DND-41 (cell line): ENCODE measurements at regions not wholly inside any gene's neighbourhood (a gene's known extent, or its start where the extent isn't known, plus 50 kb on each side); places are given as distances from the start of the nearest gene placed in this dataset.

Source experiments
- ATAC-seq: fragments of 200-7000 bp; cut with Tn5 transposase; 3 replicates; pipeline ENCODE4 v1.9.1; 2021; ENCODE audit warnings: low read depth; ENCODE audit not compliant: insufficient read depth
- DNase-seq: peaks from one replicate; pipeline ENCODE4 v3.0.0-alpha.2; 2020
- H2AFZ ChIP-seq: 2 replicates; pipeline ENCODE4 v1.6.0; 2012; ENCODE audit warnings: low read depth, low read length
- H3K27ac ChIP-seq: 2 replicates; pipeline ENCODE4 v1.5.1; 2012; ENCODE audit warnings: low read length, inconsistent platforms
- H3K27me3 ChIP-seq: fragments of 200-600 bp; sonication (generic); 2 replicates; pipeline ENCODE4 v1.6.0; 2012; ENCODE audit warnings: low read length, mild to moderate bottlenecking, inconsistent platforms; ENCODE audit not compliant: insufficient read depth, poor library complexity
- H3K36me3 ChIP-seq: 2 replicates; pipeline ENCODE4 v1.5.1; 2012; ENCODE audit warnings: low read length, inconsistent platforms; ENCODE audit not compliant: insufficient read depth
- H3K4me1 ChIP-seq: 2 replicates; pipeline ENCODE4 v1.5.1; 2012; ENCODE audit warnings: mild to moderate bottlenecking, low read length; ENCODE audit not compliant: insufficient read depth
- H3K4me2 ChIP-seq: 2 replicates; pipeline ENCODE4 v1.6.0; 2012; ENCODE audit warnings: mild to moderate bottlenecking, moderate library complexity, low read length, inconsistent platforms; ENCODE audit not compliant: insufficient read depth
- H3K4me3 ChIP-seq, 2 experiments: fragments of 200-600 bp in 1 of 2; shearing (Covaris generic) in 1 of 2; 2 replicates each; pipeline ENCODE4 v1.5.1; 2012 to 2016; ENCODE audit warnings: inconsistent platforms in 2 of 2, low read length in 2 of 2, mild to moderate bottlenecking in 2 of 2, low read depth in 1 of 2, moderate library complexity in 1 of 2
- H3K79me2 ChIP-seq: 2 replicates; pipeline ENCODE4 v1.6.0; 2012; ENCODE audit warnings: low read length, inconsistent platforms; ENCODE audit not compliant: insufficient read depth
- H3K9ac ChIP-seq: 2 replicates; pipeline ENCODE4 v1.6.0; 2012; ENCODE audit warnings: low read depth, mild to moderate bottlenecking, inconsistent platforms, low read length, moderate library complexity
- H3K9me3 ChIP-seq: 2 replicates; pipeline ENCODE4 v1.5.1; 2012; ENCODE audit warnings: low read length, moderate library complexity, mild to moderate bottlenecking, inconsistent platforms; ENCODE audit not compliant: insufficient read depth, severe bottlenecking
- H4K20me1 ChIP-seq: 2 replicates; pipeline ENCODE4 v1.6.0; 2012; ENCODE audit warnings: low read length; ENCODE audit not compliant: insufficient read depth
- EZH2 ChIP-seq: IDR thresholded peaks from 3 replicates; pipeline ENCODE4 v1.6.1; 2012; ENCODE audit warnings: borderline replicate concordance, low read depth, mild to moderate bottlenecking, moderate library complexity, low read length, inconsistent platforms; ENCODE audit not compliant: severe bottlenecking
- TF ChIP-seq, protein P1 (sequence below): IDR thresholded peaks from 2 replicates; pipeline ENCODE4 v1.5.1; 2012; ENCODE audit warnings: borderline replicate concordance, low read length, moderate library complexity, mild to moderate bottlenecking; ENCODE audit not compliant: poor library complexity, severe bottlenecking; ENCODE audit errors: extremely low read depth

DNA sequence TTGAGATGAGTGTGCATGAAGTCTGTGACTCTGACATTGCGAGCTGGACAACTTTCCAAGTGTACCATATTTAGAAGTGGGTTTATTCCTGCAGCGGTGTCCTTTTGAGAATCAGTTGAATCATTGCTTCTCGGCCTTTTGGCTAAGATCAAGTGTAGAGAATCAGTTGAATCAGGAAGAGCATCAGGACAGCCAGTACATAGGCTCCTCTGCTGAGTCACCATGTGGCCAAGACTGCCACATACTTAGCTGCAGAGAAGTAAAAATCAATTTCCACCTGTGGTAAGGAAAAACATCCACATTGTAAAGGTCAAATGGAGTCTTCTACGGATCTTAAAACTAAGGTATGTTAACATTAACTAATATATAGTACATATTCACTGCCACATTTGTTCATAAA lies 428.4 kb upstream of the MARCKS start:
- H3K79me2 ChIP-seq: no peaks in the 10 kb centered on the region
- H3K9me3 ChIP-seq: no peaks in the 10 kb centered on the region
- TF ChIP-seq EZH2: no peak
- TF ChIP-seq, protein P1, sequence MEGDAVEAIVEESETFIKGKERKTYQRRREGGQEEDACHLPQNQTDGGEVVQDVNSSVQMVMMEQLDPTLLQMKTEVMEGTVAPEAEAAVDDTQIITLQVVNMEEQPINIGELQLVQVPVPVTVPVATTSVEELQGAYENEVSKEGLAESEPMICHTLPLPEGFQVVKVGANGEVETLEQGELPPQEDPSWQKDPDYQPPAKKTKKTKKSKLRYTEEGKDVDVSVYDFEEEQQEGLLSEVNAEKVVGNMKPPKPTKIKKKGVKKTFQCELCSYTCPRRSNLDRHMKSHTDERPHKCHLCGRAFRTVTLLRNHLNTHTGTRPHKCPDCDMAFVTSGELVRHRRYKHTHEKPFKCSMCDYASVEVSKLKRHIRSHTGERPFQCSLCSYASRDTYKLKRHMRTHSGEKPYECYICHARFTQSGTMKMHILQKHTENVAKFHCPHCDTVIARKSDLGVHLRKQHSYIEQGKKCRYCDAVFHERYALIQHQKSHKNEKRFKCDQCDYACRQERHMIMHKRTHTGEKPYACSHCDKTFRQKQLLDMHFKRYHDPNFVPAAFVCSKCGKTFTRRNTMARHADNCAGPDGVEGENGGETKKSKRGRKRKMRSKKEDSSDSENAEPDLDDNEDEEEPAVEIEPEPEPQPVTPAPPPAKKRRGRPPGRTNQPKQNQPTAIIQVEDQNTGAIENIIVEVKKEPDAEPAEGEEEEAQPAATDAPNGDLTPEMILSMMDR: no peak
- DNase-seq (no peak), ATAC-seq (no peak)
- H3K27me3 ChIP-seq: peaks cover 2% of the 10 kb centered on the region
- no peak overlapping the region for H2AFZ ChIP-seq
- no peaks in the 10 kb centered on the region for H3K36me3 ChIP-seq
- H4K20me1 ChIP-seq: no peaks in the 10 kb centered on the region
- H3K4me2 ChIP-seq: no peak overlapping the region
- no peaks in the 10 kb centered on the region for H3K4me1 ChIP-seq
- no peak overlapping the region for H3K27ac ChIP-seq
- no peak overlapping the region for H3K9ac ChIP-seq
- H3K4me3 ChIP-seq: no peak overlapping the region

DNA sequence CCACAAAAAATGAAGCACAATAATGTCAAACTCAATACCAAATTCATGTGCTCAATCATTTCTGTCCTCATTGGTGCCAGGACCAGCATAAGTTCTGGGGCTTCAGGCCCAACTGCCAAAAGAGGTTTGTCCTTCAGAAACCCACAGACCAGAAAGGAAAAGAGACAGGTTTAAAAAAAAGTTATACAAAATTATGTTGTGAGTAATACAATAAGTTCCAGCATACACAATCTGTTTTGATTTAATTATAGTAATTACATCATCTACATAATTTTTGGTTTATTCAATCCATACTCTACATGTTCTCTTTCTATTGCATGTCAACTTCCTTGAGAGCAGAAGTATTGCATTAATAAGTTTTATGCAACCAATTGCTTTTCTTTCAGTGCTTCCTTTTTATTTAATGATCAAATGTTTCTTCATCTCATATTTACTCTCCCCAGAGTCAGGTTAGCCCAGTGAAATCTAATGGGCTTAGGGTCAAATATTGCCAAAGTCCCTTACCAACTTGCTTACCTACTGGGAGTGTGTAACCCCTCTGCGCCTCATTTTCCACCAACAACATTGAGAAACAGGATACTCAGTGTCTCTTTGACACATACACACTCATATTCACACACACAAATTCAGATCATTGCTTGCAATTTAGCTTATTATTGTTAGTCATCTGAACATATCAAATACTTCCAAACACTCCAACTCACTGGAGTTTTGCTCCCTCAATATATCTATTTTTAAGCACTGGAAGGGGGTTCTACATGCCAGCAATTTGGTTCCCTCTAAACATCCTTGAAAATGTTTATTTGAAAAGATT lies 424.4 kb upstream of the MARCKS start:
- Histone ChIP-seq H3K36me3 (no peaks in the 10 kb centered on the region), H3K79me2 (no peaks in the 10 kb centered on the region), H3K27me3 (peaks cover 2% of the 10 kb centered on the region), H3K4me2 (no peak overlapping the region), H3K9ac (no peak overlapping the region), H3K9me3 (no peaks in the 10 kb centered on the region), H3K4me1 (no peaks in the 10 kb centered on the region), H3K4me3 (no peak overlapping the region), H3K27ac (no peak overlapping the region), H4K20me1 (no peaks in the 10 kb centered on the region), H2AFZ (no peak overlapping the region)
- no peak for DNase-seq
- no peak for TF ChIP-seq EZH2
- TF ChIP-seq, protein P1: no peak
- no peak for ATAC-seq

DNA sequence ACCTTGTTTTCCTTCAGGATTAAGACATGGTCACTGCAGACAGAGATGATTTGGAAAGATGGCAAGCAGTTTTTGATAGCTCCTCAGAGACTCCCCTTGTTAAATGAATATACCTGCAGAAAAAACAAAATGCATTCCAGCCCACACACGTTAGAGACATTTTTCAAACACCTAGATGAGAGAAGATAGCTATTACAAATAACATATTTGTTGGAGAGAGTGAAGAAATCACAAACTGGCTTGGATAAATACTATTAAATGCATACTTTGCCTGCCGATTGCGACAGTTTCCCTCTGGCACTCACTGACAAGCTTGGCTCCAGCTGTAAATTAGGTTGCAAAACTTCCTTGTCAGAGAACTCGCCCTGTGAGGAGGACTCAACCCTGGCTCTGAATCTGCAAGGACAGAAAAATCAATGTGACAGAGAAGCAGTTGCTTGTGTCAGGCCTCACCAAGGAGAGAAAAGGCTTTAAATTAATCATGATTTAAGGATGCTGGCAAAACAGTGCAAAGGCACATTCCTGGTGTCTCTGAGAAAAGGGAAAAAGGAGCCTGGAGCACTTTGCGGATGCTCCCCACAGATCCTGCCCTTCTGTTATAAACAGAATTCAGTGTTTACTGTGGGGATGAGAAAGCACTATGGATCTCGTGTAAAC lies 423.7 kb upstream of the MARCKS start:
- Histone ChIP-seq H2AFZ (no peak overlapping the region), H3K4me2 (no peak overlapping the region), H3K9me3 (no peaks in the 10 kb centered on the region), H3K4me1 (no peaks in the 10 kb centered on the region), H3K9ac (no peak overlapping the region), H3K36me3 (no peaks in the 10 kb centered on the region), H3K27ac (no peak overlapping the region), H4K20me1 (no peaks in the 10 kb centered on the region), H3K27me3 (peaks cover 2% of the 10 kb centered on the region), H3K4me3 (no peak overlapping the region), H3K79me2 (no peaks in the 10 kb centered on the region)
- ATAC-seq (no peak), DNase-seq (no peak)
- TF ChIP-seq, protein P1: no peak
- TF ChIP-seq EZH2: no peak
